ENCODE measurements at regions not wholly inside any gene's neighbourhood (a gene's known extent, or its start where the extent isn't known, plus 50 kb on each side); places are given as distances from the start of the nearest gene placed in this dataset.

GRCh38 chr2:61588566-61588965 is 50.4 kb upstream of the XPO1 start:
- no peak overlapping the region for H3K4me3 ChIP-seq (ENCODE audit: low read depth, low read length)
- DNase-seq (ENCODE audit: low read depth) = no peak
- TF ChIP-seq CTCF (conservative IDR thresholded peaks at IDR 0.05; ENCODE audit: low read depth, low read length) = no peak

Data from choroid plexus epithelial cell (primary cell).